ENCODE measurements at regions not wholly inside any gene's neighbourhood (a gene's known extent, or its start where the extent isn't known, plus 50 kb on each side); places are given as distances from the start of the nearest gene placed in this dataset.

- WGBS (ENCODE audit: extremely low coverage, insufficient read length, low lambda C conversion rate), result no CpG with 5 or more reads among the region's 5 CpGs
Measured at GRCh38 chr5:4977416-4978110, 162.6 kb upstream of the ADAMTS16 start.

More at GRCh38 chr5:4977416-4978110, 162.6 kb upstream of the ADAMTS16 start:
- Histone ChIP-seq H2AFZ (ENCODE audit: low read length) (no peak overlapping the region), H2BK5ac (ENCODE audit: insufficient read length, low read length) (no peak overlapping the region), H2BK120ac (ENCODE audit: low read depth, low read length, poor library complexity, severe bottlenecking) (no peak overlapping the region), H4K5ac (ENCODE audit: insufficient read length, low read depth, low read length) (no peak overlapping the region), H3K9me3 (ENCODE audit: control insufficient read depth, low read depth, low read length) (no peaks in the 10 kb centered on the region), H3K23me2 (ENCODE audit: insufficient read length, low read depth, low read length, poor library complexity, severe bottlenecking) (no peaks in the 10 kb centered on the region), H4K8ac (replicated peaks; ENCODE audit: insufficient read length, low read depth, low read length) (no peak overlapping the region), H3K79me1 (ENCODE audit: insufficient read depth, low read depth, low read length, poor library complexity, severe bottlenecking) (no peaks in the 10 kb centered on the region), H3T11ph (ENCODE audit: low read length) (no peak overlapping the region), H3K23ac (ENCODE audit: insufficient read length, low read depth, low read length) (no peak overlapping the region), H4K91ac (ENCODE audit: insufficient read length, low read depth, low read length) (no peak overlapping the region), H3K9ac (ENCODE audit: extremely low read depth, insufficient read length, low read length) (no peak overlapping the region), H3K4ac (ENCODE audit: low read depth, low read length) (no peak overlapping the region), H3K79me2 (ENCODE audit: insufficient read depth, low read length) (no peaks in the 10 kb centered on the region), H3K14ac (ENCODE audit: insufficient read depth, low read length) (no peak overlapping the region), H3K56ac (ENCODE audit: insufficient read length, low read depth, low read length) (no peak overlapping the region), H2BK20ac (ENCODE audit: low read depth, low read length, poor library complexity, severe bottlenecking) (no peak overlapping the region), H3K27ac (ENCODE audit: insufficient read length, low read depth, low read length) (no peak overlapping the region), H3K4me1 (ENCODE audit: insufficient read depth, low read length) (no peaks in the 10 kb centered on the region), H3K27me3 (ENCODE audit: insufficient read depth, low read length) (no peaks in the 10 kb centered on the region), H3K18ac (ENCODE audit: insufficient read length, low read depth, low read length) (no peak overlapping the region), H2BK12ac (ENCODE audit: insufficient read length, low read depth, low read length) (no peak overlapping the region), H2BK15ac (ENCODE audit: low read depth, low read length) (no peak overlapping the region), H4K20me1 (ENCODE audit: control insufficient read depth, insufficient read depth, insufficient read length) (no peaks in the 10 kb centered on the region), H2AK5ac (ENCODE audit: insufficient read length, low read length) (no peak overlapping the region), H3K4me2 (ENCODE audit: insufficient read depth, insufficient read length, low read length) (no peak overlapping the region)
- Mint-ChIP-seq H3K27ac (no peak overlapping the region), H3K27me3 (ENCODE audit: low read depth) (no peaks in the 10 kb centered on the region), H3K9me3 (no peaks in the 10 kb centered on the region; a peak in 1 of 5 replicates), H3K4me3 (no peak overlapping the region), H3K4me1 (no peaks in the 10 kb centered on the region), H3K36me3 (ENCODE audit: insufficient read depth in 1 of 3, low read depth in 3 of 3) (no peaks in the 10 kb centered on the region)
- TF ChIP-seq CTCF (conservative IDR thresholded peaks at IDR 0.05), result no peak
- DNase-seq, result no peak

All from H9 (cell line).